HepG2 (cell line): ENCODE measurements at regions not wholly inside any gene's neighbourhood (a gene's known extent, or its start where the extent isn't known, plus 50 kb on each side); places are given as distances from the start of the nearest gene placed in this dataset.

ENCODE experiments used
- ATAC-seq: fragments of 200-7000 bp; cut with Tn5 transposase; 3 replicates; pipeline ENCODE4 v1.9.1; 2020; ENCODE audit warnings: mild to moderate bottlenecking, moderate library complexity
- BruUV-seq: library from RNA; stranded (reverse); fragments of 400-500 nt; replicated peaks from 2 replicates; lab custom pipeline; 2021; lab: Mats Ljungman, UMichigan
- CTCF ChIA-PET: fragments of 300-600 bp; formaldehyde crosslinking; extraction: SDS; loops from one replicate; lab custom pipeline; 2021; ENCODE audit warnings: low total read pairs, inconsistent platforms, low intra/inter-chr PET ratio; lab: Yijun Ruan, JAX
- POLR2A ChIA-PET: fragments of 350-600 bp; sonication (Branson Sonifier 250); formaldehyde crosslinking; loops from one replicate; lab custom pipeline; 2020; ENCODE audit warnings: antibody characterized with exemption, inconsistent platforms; lab: Yijun Ruan, JAX
- DNase-seq: peaks from one replicate; pipeline ENCODE4 v3.0.0-alpha.2; 2015; ENCODE audit warnings: low spot score
- FAIRE-seq: peaks from 3 replicates; lab custom pipeline; 2011; peaks lifted over from hg19 to GRCh38; lab: Jason Lieb, UNC
- H2AFZ ChIP-seq: one replicate; pipeline ENCODE4 v1.6.1; 2011; ENCODE audit warnings: low read length, inconsistent platforms
- H3K27ac ChIP-seq: fragments of 300-600 bp; 3 replicates; pipeline ENCODE4 v1.8.0; 2011; ENCODE audit warnings: mixed run types, mild to moderate bottlenecking, mixed read lengths, low read length, inconsistent platforms; ENCODE audit not compliant: insufficient read depth; ENCODE audit errors: extremely low read length
- H3K27me3 ChIP-seq, 2 experiments: fragments of 200-600 bp in 1 of 2; 2 replicates in 1 of 2; 3 replicates in 1 of 2; pipeline versions ENCODE4 v1.6.0 to v1.8.0; 2011; ENCODE audit warnings: low read length in 2 of 2, mild to moderate bottlenecking in 2 of 2, moderate library complexity in 2 of 2, inconsistent platforms in 1 of 2; ENCODE audit not compliant: insufficient read depth in 2 of 2, control insufficient read depth in 1 of 2
- H3K36me3 ChIP-seq, 2 experiments: fragments of 200-600 bp in 1 of 2; replicated peaks in 1 of 2; 2 replicates in 1 of 2; 3 replicates in 1 of 2; pipeline versions ENCODE4 v1.5.1 to v1.8.0; 2011; ENCODE audit warnings: low read length in 2 of 2, inconsistent platforms in 1 of 2; ENCODE audit not compliant: insufficient read depth in 2 of 2, control insufficient read depth in 1 of 2
- H3K4me1 ChIP-seq: 2 replicates; pipeline ENCODE4 v1.5.1; 2012; ENCODE audit warnings: low read length, inconsistent platforms; ENCODE audit not compliant: insufficient read depth
- H3K4me2 ChIP-seq: 2 replicates; pipeline ENCODE4 v1.6.0; 2011; ENCODE audit warnings: low read depth, low read length, inconsistent platforms
- H3K4me3 ChIP-seq, 3 experiments: fragments of 200-600 bp in 1 of 3; sonication (generic), shearing (Covaris generic) in 1 of 3; replicated peaks in 1 of 3; 2 replicates each; pipeline ENCODE4 v1.5.1; 2011 to 2016; ENCODE audit warnings: low read length in 3 of 3, inconsistent platforms in 2 of 3, low read depth in 2 of 3, mild to moderate bottlenecking in 2 of 3, control low read depth in 1 of 3, mixed read lengths in 1 of 3; ENCODE audit not compliant: insufficient read depth in 1 of 3
- H3K79me2 ChIP-seq: one replicate; pipeline ENCODE4 v1.6.1; 2011; ENCODE audit warnings: low read length, inconsistent platforms; ENCODE audit not compliant: insufficient read depth
- H3K9ac ChIP-seq: 2 replicates; pipeline ENCODE4 v1.6.0; 2011; ENCODE audit warnings: mild to moderate bottlenecking, low read depth, low read length, inconsistent platforms; ENCODE audit not compliant: insufficient read depth
- H3K9me3 ChIP-seq: 2 replicates; pipeline ENCODE4 v1.5.1; 2012; ENCODE audit warnings: mild to moderate bottlenecking, low read length
- H4K20me1 ChIP-seq: 2 replicates; pipeline ENCODE4 v1.6.0; 2011; ENCODE audit warnings: inconsistent platforms, mild to moderate bottlenecking, low read length, moderate library complexity; ENCODE audit not compliant: insufficient read depth
- FOXK2 ChIP-seq: fragments of 450-650 bp; IDR thresholded peaks from 2 replicates; pipeline ENCODE4 v1.6.1; 2016
- GATA4 ChIP-seq: sonication (generic); IDR thresholded peaks from 2 replicates; pipeline ENCODE4 v1.6.1; 2016; ENCODE audit warnings: antibody characterized with exemption, low read depth, borderline replicate concordance
- KLF16 ChIP-seq, 2 experiments: sonication (generic) in 1 of 2; formaldehyde crosslinking in 1 of 2; IDR thresholded peaks; 2 replicates each; pipeline versions ENCODE4 v1.6.1 to v1.8.0; 2016 to 2023; ENCODE audit warnings: missing genetic modification reagents in 2 of 2, missing compliant biosample characterization in 1 of 2
- NR2C2 ChIP-seq: sonication (generic); formaldehyde crosslinking; IDR thresholded peaks from 2 replicates; pipeline ENCODE4 v1.4.0; 2020; ENCODE audit warnings: missing genetic modification reagents, mild to moderate bottlenecking, moderate library complexity, borderline replicate concordance
- PATZ1 ChIP-seq: sonication (generic); formaldehyde crosslinking; IDR thresholded peaks from 2 replicates; pipeline ENCODE4 v1.4.0; 2020; ENCODE audit warnings: missing genetic modification reagents
- REST ChIP-seq, 2 experiments: IDR thresholded peaks; 2 replicates each; pipeline ENCODE4 v1.6.1; 2011 to 2012; ENCODE audit warnings: low read length in 2 of 2, borderline replicate concordance in 1 of 2, low read depth in 1 of 2, mild to moderate bottlenecking in 1 of 2, moderate library complexity in 1 of 2
- ZNF121 ChIP-seq: sonication (generic); formaldehyde crosslinking; IDR thresholded peaks from 2 replicates; pipeline ENCODE4 v1.5.0; 2020; ENCODE audit warnings: mild to moderate bottlenecking, missing genetic modification reagents
- ZNF781 ChIP-seq: sonication (generic); formaldehyde crosslinking; IDR thresholded peaks from 2 replicates; pipeline ENCODE4 v1.5.1; 2020; ENCODE audit warnings: borderline replicate concordance, mild to moderate bottlenecking, missing genetic modification reagents; ENCODE audit errors: not compliant biosample characterization
- ZNF839 ChIP-seq: sonication (generic); formaldehyde crosslinking; IDR thresholded peaks from 2 replicates; pipeline ENCODE4 v1.4.0; 2020; ENCODE audit warnings: missing genetic modification reagents, mild to moderate bottlenecking, borderline replicate concordance
- WGBS: methylation state at CpG from one replicate; pipeline ENCODE4 v1.1.6; 2017; ENCODE audit warnings: low lambda C conversion rate; 5-methylcytosine and 5-hydroxymethylcytosine counted together
- in situ Hi-C: cut with HindIII; loops from 2 replicates; pipeline ENCODE4 v1.10.0; 2017; ENCODE audit warnings: low pct_unique_long_range_greater_than_20kb; ENCODE audit not compliant: extremely low pct_ligation_motif_present
- intact Hi-C: fragments of 100-400 bp; cut with micrococcal nuclease; formaldehyde crosslinking; loops from one replicate; pipeline ENCODE4 v1.10.0; 2022; ENCODE audit not compliant: unreplicated experiment
- TF ChIP-seq, protein P1 (sequence below): sonication (generic); formaldehyde crosslinking; IDR thresholded peaks from 2 replicates; pipeline ENCODE4 v1.5.0; 2020; ENCODE audit warnings: mild to moderate bottlenecking, missing genetic modification reagents, borderline replicate concordance

- ATAC-seq, result no peak
- in situ Hi-C loops, result no loop called here
- BruUV-seq, result no TSS peak
- TF ChIP-seq, protein P1, sequence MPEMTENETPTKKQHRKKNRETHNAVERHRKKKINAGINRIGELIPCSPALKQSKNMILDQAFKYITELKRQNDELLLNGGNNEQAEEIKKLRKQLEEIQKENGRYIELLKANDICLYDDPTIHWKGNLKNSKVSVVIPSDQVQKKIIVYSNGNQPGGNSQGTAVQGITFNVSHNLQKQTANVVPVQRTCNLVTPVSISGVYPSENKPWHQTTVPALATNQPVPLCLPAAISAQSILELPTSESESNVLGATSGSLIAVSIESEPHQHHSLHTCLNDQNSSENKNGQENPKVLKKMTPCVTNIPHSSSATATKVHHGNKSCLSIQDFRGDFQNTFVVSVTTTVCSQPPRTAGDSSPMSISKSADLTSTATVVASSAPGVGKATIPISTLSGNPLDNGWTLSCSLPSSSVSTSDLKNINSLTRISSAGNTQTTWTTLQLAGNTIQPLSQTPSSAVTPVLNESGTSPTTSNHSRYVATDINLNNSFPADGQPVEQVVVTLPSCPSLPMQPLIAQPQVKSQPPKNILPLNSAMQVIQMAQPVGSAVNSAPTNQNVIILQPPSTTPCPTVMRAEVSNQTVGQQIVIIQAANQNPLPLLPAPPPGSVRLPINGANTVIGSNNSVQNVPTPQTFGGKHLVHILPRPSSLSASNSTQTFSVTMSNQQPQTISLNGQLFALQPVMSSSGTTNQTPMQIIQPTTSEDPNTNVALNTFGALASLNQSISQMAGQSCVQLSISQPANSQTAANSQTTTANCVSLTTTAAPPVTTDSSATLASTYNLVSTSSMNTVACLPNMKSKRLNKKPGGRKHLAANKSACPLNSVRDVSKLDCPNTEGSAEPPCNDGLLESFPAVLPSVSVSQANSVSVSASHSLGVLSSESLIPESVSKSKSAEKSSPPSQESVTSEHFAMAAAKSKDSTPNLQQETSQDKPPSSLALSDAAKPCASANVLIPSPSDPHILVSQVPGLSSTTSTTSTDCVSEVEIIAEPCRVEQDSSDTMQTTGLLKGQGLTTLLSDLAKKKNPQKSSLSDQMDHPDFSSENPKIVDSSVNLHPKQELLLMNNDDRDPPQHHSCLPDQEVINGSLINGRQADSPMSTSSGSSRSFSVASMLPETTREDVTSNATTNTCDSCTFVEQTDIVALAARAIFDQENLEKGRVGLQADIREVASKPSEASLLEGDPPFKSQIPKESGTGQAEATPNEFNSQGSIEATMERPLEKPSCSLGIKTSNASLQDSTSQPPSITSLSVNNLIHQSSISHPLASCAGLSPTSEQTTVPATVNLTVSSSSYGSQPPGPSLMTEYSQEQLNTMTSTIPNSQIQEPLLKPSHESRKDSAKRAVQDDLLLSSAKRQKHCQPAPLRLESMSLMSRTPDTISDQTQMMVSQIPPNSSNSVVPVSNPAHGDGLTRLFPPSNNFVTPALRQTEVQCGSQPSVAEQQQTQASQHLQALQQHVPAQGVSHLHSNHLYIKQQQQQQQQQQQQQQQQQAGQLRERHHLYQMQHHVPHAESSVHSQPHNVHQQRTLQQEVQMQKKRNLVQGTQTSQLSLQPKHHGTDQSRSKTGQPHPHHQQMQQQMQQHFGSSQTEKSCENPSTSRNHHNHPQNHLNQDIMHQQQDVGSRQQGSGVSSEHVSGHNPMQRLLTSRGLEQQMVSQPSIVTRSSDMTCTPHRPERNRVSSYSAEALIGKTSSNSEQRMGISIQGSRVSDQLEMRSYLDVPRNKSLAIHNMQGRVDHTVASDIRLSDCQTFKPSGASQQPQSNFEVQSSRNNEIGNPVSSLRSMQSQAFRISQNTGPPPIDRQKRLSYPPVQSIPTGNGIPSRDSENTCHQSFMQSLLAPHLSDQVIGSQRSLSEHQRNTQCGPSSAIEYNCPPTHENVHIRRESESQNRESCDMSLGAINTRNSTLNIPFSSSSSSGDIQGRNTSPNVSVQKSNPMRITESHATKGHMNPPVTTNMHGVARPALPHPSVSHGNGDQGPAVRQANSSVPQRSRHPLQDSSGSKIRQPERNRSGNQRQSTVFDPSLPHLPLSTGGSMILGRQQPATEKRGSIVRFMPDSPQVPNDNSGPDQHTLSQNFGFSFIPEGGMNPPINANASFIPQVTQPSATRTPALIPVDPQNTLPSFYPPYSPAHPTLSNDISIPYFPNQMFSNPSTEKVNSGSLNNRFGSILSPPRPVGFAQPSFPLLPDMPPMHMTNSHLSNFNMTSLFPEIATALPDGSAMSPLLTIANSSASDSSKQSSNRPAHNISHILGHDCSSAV (CRISPR knock-in tag), result no peak
- TF ChIP-seq PATZ1, result no peak
- no peak for TF ChIP-seq GATA4
- TF ChIP-seq ZNF839 (CRISPR knock-in tag), result no peak
- no peak for TF ChIP-seq KLF16 (CRISPR knock-in tag; IDR thresholded peaks at IDR 0.05)
- no peak for TF ChIP-seq ZNF781 (CRISPR knock-in tag)
- TF ChIP-seq FOXK2, result no peak
- TF ChIP-seq REST (IDR thresholded peaks at IDR 0.05; ENCODE audit: borderline replicate concordance in 1 of 2, low read depth in 1 of 2, low read length in 2 of 2), result no peak
- no peak for TF ChIP-seq NR2C2
- TF ChIP-seq ZNF121 (CRISPR knock-in tag), result no peak
Measured at GRCh38 chr11:69392104-69392653, 89.3 kb upstream of the LINC01488 start.

More at GRCh38 chr11:69392104-69392653, 89.3 kb upstream of the LINC01488 start:
- CTCF ChIA-PET, result no interaction called here
- no peak overlapping the region for H3K4me3 ChIP-seq
- no peaks in the 10 kb centered on the region for H4K20me1 ChIP-seq
- POLR2A ChIA-PET, result no interaction called here
- no peak overlapping the region for H3K9ac ChIP-seq
- no peak for FAIRE-seq
- H3K9me3 ChIP-seq, result peaks cover 9% of the 10 kb centered on the region
- H3K27ac ChIP-seq, result no peak overlapping the region
- no peak overlapping the region for H3K4me2 ChIP-seq
- H3K27me3 ChIP-seq, result peaks cover 8 to 39% of the 10 kb centered on the region in 2 experiments; a peak in 4 of 5 replicates
- H2AFZ ChIP-seq, result no peak overlapping the region
- no peaks in the 10 kb centered on the region for H3K79me2 ChIP-seq
- H3K36me3 ChIP-seq, result no peaks in the 10 kb centered on the region
- intact Hi-C loops, result no loop called here
- 0 out of 2 replicates have a peak, but pooled peaks cover 10% of the 10 kb centered on the region for H3K4me1 ChIP-seq
- 27% methylated on average over 8 of the region's 10 CpGs for WGBS
- DNase-seq, result no peak
